Thoracic aorta (tissue), 2 donors: ENCODE measurements at regions not wholly inside any gene's neighbourhood (a gene's known extent, or its start where the extent isn't known, plus 50 kb on each side); places are given as distances from the start of the nearest gene placed in this dataset.
"Not testable (repeated sequence)": the region's sequence is repeated elsewhere in the genome, so short reads cannot be mapped to it uniquely, and the experiment has no call there.

ENCODE experiments used
- ATAC-seq: fragments of 150-250 bp; one replicate; pipeline ENCODE4 v1.8.0; 2017; ENCODE audit warnings: low read depth; ENCODE audit not compliant: insufficient number of reproducible peaks, low FRiP score
- DNase-seq: peaks from one replicate; pipeline ENCODE4 v3.0.0-alpha.2; 2020; ENCODE audit warnings: low spot score
- H3K27ac ChIP-seq, 2 donors: fragments of 200-600 bp; sonication (generic); 1 replicate in 1 of 2; 2 replicates in 1 of 2; pipeline ENCODE4 v1.5.1; 2016; ENCODE audit warnings: mild to moderate bottlenecking in 2 of 2, moderate library complexity in 2 of 2
- H3K27me3 ChIP-seq: fragments of 200-600 bp; sonication (generic); replicated peaks from 2 replicates; pipeline ENCODE4 v1.6.0; 2016; ENCODE audit warnings: mild to moderate bottlenecking; ENCODE audit not compliant: insufficient read depth
- H3K36me3 ChIP-seq: fragments of 200-600 bp; sonication (generic); one replicate; pipeline ENCODE4 v1.5.1; 2016
- H3K4me1 ChIP-seq, 2 donors: fragments of 200-600 bp; sonication (generic); 1 replicate in 1 of 2; 2 replicates in 1 of 2; pipeline versions ENCODE4 v1.5.1 to v1.6.0; 2016; ENCODE audit warnings: low read depth in 2 of 2, mild to moderate bottlenecking in 1 of 2; ENCODE audit not compliant: control insufficient read depth in 1 of 2
- H3K4me3 ChIP-seq: fragments of 200-600 bp; sonication (generic); 2 replicates; pipeline ENCODE4 v1.5.1; 2016; ENCODE audit warnings: mild to moderate bottlenecking
- H3K9me3 ChIP-seq: fragments of 200-600 bp; sonication (generic); 2 replicates; pipeline ENCODE4 v1.5.1; 2016
- CTCF ChIP-seq: fragments of 200-600 bp; sonication (generic); IDR thresholded peaks from one replicate; pipeline ENCODE4 v1.5.1; 2019; ENCODE audit warnings: antibody characterized with exemption

DNA sequence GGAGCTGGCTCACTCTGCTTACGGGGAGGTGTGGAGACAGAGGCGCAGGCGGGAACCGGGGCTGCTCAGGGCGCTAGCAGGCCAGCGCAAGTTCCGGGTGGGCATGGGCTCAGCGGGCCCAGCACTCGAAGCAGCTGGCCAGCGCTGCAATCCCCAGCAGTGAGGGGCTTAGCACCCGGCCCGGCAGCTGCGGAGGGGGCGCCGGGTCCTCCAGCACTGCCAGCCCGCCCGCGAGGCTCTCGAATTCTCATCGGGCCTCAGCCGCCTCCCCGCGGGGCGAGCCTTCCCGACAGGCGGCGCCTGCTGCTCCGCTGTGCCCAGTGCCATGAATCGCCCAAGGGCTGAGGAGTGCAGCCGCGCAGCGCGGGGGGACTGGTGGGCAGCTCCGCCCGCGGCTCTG is 78.6 kb upstream of the MITF start:
- Histone ChIP-seq H3K4me3 (no peak overlapping the region), H3K27ac (no peak overlapping the region), H3K27me3 (no peaks in the 10 kb centered on the region), H3K4me1 (peaks cover 4 to 6% of the 10 kb centered on the region in 2 donors), H3K9me3 (no peaks in the 10 kb centered on the region), H3K36me3 (no peaks in the 10 kb centered on the region)
- no peak for ATAC-seq
- no peak for DNase-seq
- no peak for TF ChIP-seq CTCF

- TF ChIP-seq CTCF = no peak
- H3K4me1 ChIP-seq = no peaks in the 10 kb centered on the region
- no peaks in the 10 kb centered on the region for H3K36me3 ChIP-seq
- H3K27me3 ChIP-seq = no peaks in the 10 kb centered on the region
- no peak overlapping the region for H3K27ac ChIP-seq
- ATAC-seq = no peak
- H3K4me3 ChIP-seq = no peak overlapping the region
- H3K9me3 ChIP-seq = no peaks in the 10 kb centered on the region
- DNase-seq = no peak
Measured at GRCh38 chr3:69659180-69659910, 79.9 kb upstream of the MITF start.

DNA sequence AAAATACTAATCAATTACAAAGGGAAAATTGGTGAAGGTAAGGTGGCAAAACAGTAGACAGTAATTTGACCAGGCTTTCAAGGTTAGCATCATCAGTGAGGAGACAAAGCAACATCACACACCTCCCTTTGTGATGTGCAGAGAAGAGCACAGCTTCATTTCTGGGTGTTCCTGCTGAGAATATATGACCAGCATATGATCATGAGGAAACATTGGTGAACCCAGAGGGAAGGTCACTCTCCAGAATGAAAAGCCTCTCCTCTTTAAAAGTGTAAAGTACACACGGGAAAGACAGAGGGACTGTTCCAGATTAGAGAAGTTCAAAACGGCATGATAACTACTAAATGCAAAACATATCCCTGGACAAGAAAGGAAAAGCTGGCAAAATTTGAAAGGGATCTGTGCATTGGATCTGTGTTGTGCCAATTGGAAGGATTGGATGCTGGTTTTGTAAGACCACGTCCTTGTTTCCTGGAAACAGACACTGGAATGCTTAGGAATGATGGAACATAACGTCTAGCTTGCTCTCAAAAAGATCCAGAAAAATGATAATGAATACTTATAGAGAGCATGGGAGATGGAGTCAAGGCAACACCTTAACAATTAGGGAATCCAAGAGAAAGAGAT is 80.6 kb upstream of the MITF start:
- Histone ChIP-seq H3K9me3 (no peaks in the 10 kb centered on the region), H3K36me3 (no peaks in the 10 kb centered on the region), H3K27ac (no peak overlapping the region), H3K4me1 (no peaks in the 10 kb centered on the region), H3K4me3 (no peak overlapping the region), H3K27me3 (no peaks in the 10 kb centered on the region)
- DNase-seq (no peak), ATAC-seq (no peak)
- no peak for TF ChIP-seq CTCF

- not testable (repeated sequence) for ATAC-seq, H3K27me3 ChIP-seq
Measured at GRCh38 chr3:69657030-69657429, 82.2 kb upstream of the MITF start.

GRCh38 chr3:69651765-69652164 is 87.5 kb upstream of the MITF start:
- ATAC-seq = no peak

More at GRCh38 chr3:69657030-69657429, 82.2 kb upstream of the MITF start:
- H3K36me3 ChIP-seq, H3K4me1 ChIP-seq, H3K9me3 ChIP-seq, DNase-seq, H3K4me3 ChIP-seq, H3K27ac ChIP-seq: not testable (repeated sequence)

More at GRCh38 chr3:69651765-69652164, 87.5 kb upstream of the MITF start:
- Histone ChIP-seq H3K9me3 (no peaks in the 10 kb centered on the region), H3K27me3 (no peaks in the 10 kb centered on the region), H3K4me1 (peaks cover 3 to 9% of the 10 kb centered on the region in 2 donors), H3K4me3 (no peak overlapping the region), H3K36me3 (no peaks in the 10 kb centered on the region), H3K27ac (no peak overlapping the region)
- TF ChIP-seq CTCF = no peak
- no peak for DNase-seq
